Ascending aorta (tissue), 2 donors: ENCODE measurements at regions not wholly inside any gene's neighbourhood (a gene's known extent, or its start where the extent isn't known, plus 50 kb on each side); places are given as distances from the start of the nearest gene placed in this dataset.

Experiments
- DNase-seq, 2 donors: peaks; one replicate each; pipeline ENCODE4 v3.0.0-alpha.2; 2019; ENCODE audit warnings: low spot score in 2 of 2
- H3K27ac ChIP-seq, 2 donors: fragments of 200-600 bp; sonication (generic); one replicate each; pipeline ENCODE4 v1.5.1; 2016 to 2017; ENCODE audit warnings: mild to moderate bottlenecking in 1 of 2
- H3K27me3 ChIP-seq: fragments of 200-600 bp; sonication (generic); one replicate; pipeline ENCODE4 v1.5.1; 2017
- H3K36me3 ChIP-seq, 2 donors: fragments of 200-600 bp; sonication (generic); one replicate each; pipeline ENCODE4 v1.5.1; 2016
- H3K4me1 ChIP-seq, 2 donors: fragments of 200-600 bp; sonication (generic); one replicate each; pipeline ENCODE4 v1.5.1; 2016 to 2017; ENCODE audit warnings: mild to moderate bottlenecking in 1 of 2
- H3K4me3 ChIP-seq, 2 donors: fragments of 200-600 bp; sonication (generic); one replicate each; pipeline ENCODE4 v1.5.1; 2016 to 2017; ENCODE audit warnings: mild to moderate bottlenecking in 1 of 2
- H3K9me3 ChIP-seq, 2 donors: fragments of 200-600 bp; sonication (generic); one replicate each; pipeline ENCODE4 v1.5.1; 2016
- intact Hi-C: fragments of 100-400 bp; cut with DNase I; formaldehyde crosslinking; loops from one replicate; pipeline ENCODE4 v1.15.1; 2023
- TF ChIP-seq, protein P1 (sequence below), 3 experiments: fragments of 200-600 bp in 2 of 3; fragments of 450-650 bp in 1 of 3; sonication (generic) in 2 of 3; IDR thresholded peaks; one replicate each; pipeline ENCODE4 v1.5.1; 2016 to 2019; ENCODE audit warnings: antibody characterized with exemption in 3 of 3, mild to moderate bottlenecking in 1 of 3, moderate library complexity in 1 of 3

GRCh38 chr13:107809125-107809524 is 406.2 kb downstream of the LIG4 start:
- no peaks in the 10 kb centered on the region for H3K27me3 ChIP-seq
- intact Hi-C loops: no loop called here
- H3K36me3 ChIP-seq: no peaks in the 10 kb centered on the region
- TF ChIP-seq, protein P1, sequence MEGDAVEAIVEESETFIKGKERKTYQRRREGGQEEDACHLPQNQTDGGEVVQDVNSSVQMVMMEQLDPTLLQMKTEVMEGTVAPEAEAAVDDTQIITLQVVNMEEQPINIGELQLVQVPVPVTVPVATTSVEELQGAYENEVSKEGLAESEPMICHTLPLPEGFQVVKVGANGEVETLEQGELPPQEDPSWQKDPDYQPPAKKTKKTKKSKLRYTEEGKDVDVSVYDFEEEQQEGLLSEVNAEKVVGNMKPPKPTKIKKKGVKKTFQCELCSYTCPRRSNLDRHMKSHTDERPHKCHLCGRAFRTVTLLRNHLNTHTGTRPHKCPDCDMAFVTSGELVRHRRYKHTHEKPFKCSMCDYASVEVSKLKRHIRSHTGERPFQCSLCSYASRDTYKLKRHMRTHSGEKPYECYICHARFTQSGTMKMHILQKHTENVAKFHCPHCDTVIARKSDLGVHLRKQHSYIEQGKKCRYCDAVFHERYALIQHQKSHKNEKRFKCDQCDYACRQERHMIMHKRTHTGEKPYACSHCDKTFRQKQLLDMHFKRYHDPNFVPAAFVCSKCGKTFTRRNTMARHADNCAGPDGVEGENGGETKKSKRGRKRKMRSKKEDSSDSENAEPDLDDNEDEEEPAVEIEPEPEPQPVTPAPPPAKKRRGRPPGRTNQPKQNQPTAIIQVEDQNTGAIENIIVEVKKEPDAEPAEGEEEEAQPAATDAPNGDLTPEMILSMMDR (IDR thresholded peaks at IDR 0.05): no peak
- H3K4me1 ChIP-seq: no peaks in the 10 kb centered on the region
- no peaks in the 10 kb centered on the region for H3K9me3 ChIP-seq
- no peak overlapping the region for H3K4me3 ChIP-seq
- H3K27ac ChIP-seq: no peak overlapping the region
- no peak for DNase-seq

- no peaks in the 10 kb centered on the region for H3K27me3 ChIP-seq
- no peak overlapping the region for H3K4me3 ChIP-seq
- no peak for DNase-seq
- no peaks in the 10 kb centered on the region for H3K4me1 ChIP-seq
- no peaks in the 10 kb centered on the region for H3K36me3 ChIP-seq
- no peaks in the 10 kb centered on the region for H3K9me3 ChIP-seq
- intact Hi-C loops: no loop called here
- TF ChIP-seq, protein P1 (IDR thresholded peaks at IDR 0.05): no peak
- H3K27ac ChIP-seq: no peak overlapping the region
Observed at GRCh38 chr13:107808389-107808788, 406.9 kb downstream of the LIG4 start.

DNA sequence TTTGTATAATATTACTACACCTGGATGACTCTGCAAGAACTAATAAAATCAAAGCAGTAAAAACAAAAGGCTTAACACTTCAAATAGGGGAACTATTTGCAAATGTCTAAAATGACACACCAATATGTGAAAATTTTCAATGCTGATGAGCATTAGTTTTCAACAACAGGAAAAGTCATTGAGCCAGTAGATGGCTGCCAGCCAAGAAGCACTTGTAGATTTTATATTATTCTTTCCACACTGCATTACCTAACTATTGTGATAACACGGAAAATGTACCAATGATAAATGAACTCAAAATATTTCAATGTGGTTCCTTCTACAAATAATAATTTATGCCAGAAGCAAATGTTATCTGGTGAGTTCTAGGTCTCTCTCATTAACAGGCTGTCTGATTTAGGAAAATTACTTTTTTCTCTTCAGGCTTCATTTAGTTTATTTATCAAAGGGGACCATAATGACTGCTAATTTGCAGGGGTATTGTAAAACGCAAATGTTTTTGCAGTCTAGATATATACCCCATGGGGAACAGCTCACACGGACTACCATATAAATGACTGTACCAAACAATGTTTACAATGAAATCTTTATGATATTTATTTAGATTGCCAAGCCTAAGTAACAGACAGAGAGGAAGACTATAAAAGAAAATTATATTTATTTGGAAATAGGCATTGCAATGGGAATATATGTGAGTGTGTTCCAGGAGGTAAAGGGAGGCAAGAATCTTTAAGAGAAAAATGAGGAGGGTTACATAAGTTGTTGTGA is 407.8 kb downstream of the LIG4 start:
- intact Hi-C loops: no loop called here
- TF ChIP-seq, protein P1 (IDR thresholded peaks at IDR 0.05): no peak

DNA sequence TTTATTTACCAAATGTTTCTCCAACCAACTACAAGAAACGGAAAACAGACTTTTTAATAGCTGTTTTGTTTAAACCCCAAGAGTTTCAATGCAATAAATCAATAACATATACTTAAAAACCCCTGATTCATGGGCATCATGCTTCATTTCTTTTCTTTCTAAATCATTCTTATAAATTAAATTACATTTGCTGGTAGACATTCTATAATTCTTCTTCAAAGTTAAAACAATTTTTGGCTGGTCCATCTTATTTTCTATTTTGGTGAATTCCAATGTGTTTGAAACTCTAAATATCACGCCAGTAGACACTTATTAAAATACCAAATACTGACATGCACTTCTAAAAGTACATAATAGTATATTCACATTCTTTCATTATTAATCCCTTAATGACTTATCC is 408.6 kb downstream of the LIG4 start:
- Histone ChIP-seq H3K27me3 (no peaks in the 10 kb centered on the region), H3K9me3 (no peaks in the 10 kb centered on the region), H3K27ac (no peak overlapping the region), H3K4me3 (no peak overlapping the region), H3K36me3 (no peaks in the 10 kb centered on the region), H3K4me1 (no peaks in the 10 kb centered on the region)
- DNase-seq: no peak
- intact Hi-C loops: no loop called here
- TF ChIP-seq, protein P1 (IDR thresholded peaks at IDR 0.05): no peak

More for the DNA sequence above, 407.8 kb downstream of the LIG4 start:
- H3K36me3 ChIP-seq: no peaks in the 10 kb centered on the region
- H3K27ac ChIP-seq: no peak overlapping the region
- no peaks in the 10 kb centered on the region for H3K9me3 ChIP-seq
- no peak overlapping the region for H3K4me3 ChIP-seq
- no peaks in the 10 kb centered on the region for H3K4me1 ChIP-seq
- no peak for DNase-seq
- no peaks in the 10 kb centered on the region for H3K27me3 ChIP-seq

DNA sequence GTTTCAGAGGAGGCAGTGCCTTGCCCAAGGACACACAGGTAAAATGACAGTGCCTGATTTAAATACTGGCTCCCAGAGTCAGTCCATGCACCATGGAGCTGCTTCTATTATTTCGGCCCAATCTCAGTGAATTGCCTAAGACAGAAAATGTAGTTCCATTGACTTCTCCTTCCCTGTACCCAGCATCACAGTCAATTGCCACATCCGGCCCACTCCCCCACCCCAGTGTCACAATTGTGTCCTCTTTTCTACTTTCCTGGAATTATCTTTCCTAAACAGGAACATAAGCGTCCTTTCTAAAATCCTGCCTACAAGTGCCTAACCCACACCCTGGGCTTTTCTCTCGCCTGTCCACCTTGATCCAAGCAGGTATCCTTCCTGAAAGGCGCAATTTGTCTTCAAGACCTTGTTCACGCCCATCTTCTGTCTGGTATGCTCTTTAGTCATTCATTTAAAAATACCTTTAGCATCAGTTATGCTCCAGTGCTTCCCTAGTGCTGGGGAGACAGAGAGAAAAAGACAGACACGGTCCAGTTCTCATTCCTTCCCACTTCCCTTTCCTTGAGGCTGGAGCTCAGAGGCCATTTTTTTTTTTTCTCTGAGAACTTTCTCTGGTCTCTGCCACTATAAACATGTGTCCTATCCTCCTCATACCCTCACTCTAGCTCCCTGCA is 411.4 kb downstream of the LIG4 start:
- no peaks in the 10 kb centered on the region for H3K4me1 ChIP-seq
- no peaks in the 10 kb centered on the region for H3K36me3 ChIP-seq
- H3K27ac ChIP-seq: no peak overlapping the region
- TF ChIP-seq, protein P1 (IDR thresholded peaks at IDR 0.05): no peak
- H3K4me3 ChIP-seq: no peak overlapping the region
- H3K27me3 ChIP-seq: no peaks in the 10 kb centered on the region
- intact Hi-C loops: no loop called here
- DNase-seq: no peak
- H3K9me3 ChIP-seq: no peaks in the 10 kb centered on the region
